GM12878 (cell line): ENCODE measurements at regions not wholly inside any gene's neighbourhood (a gene's known extent, or its start where the extent isn't known, plus 50 kb on each side); places are given as distances from the start of the nearest gene placed in this dataset.

Source experiments
- ATAC-seq: fragments of 200-7000 bp; cut with Tn5 transposase; 3 replicates; pipeline ENCODE4 v1.9.1; 2020; ENCODE audit warnings: mild to moderate bottlenecking, moderate library complexity
- BruUV-seq: library from RNA; stranded (reverse); fragments of 400-500 nt; replicated peaks from 2 replicates; lab custom pipeline; 2021; lab: Mats Ljungman, UMichigan
- CTCF ChIA-PET: fragments of 300-600 bp; sonication (Branson Sonifier 250); formaldehyde crosslinking; extraction: SDS; loops from one replicate; lab custom pipeline; 2021; ENCODE audit warnings: inconsistent platforms; lab: Yijun Ruan, JAX
- POLR2A ChIA-PET: fragments of 350-600 bp; formaldehyde crosslinking; extraction: SDS; loops from one replicate; lab custom pipeline; 2021; ENCODE audit warnings: inconsistent platforms; lab: Charles Lee
- RAD21 ChIA-PET: fragments of 300-600 bp; sonication (Branson Sonifier 250); formaldehyde crosslinking; loops from one replicate; lab custom pipeline; 2023; ENCODE audit warnings: antibody characterized with exemption; ENCODE audit not compliant: unreplicated experiment; lab: Charles Lee
- SMC1A ChIA-PET: fragments of 300-600 bp; sonication (Branson Sonifier 250); formaldehyde crosslinking; loops from one replicate; lab custom pipeline; 2023; ENCODE audit not compliant: unreplicated experiment, uncharacterized antibody; lab: Charles Lee
- DNase-seq: peaks from one replicate; pipeline ENCODE4 v3.0.0-alpha.2; 2011; ENCODE audit warnings: low read depth, low spot score
- FAIRE-seq: peaks from 3 replicates; lab custom pipeline; 2011; peaks lifted over from hg19 to GRCh38; lab: Jason Lieb, UNC
- H2AFZ ChIP-seq: 2 replicates; pipeline ENCODE4 v1.6.0; 2011; ENCODE audit warnings: low read depth, low read length, control low read depth; ENCODE audit not compliant: control insufficient read depth
- H3K27ac ChIP-seq: 2 replicates; pipeline ENCODE4 v1.5.1; 2011; ENCODE audit warnings: control low read depth; ENCODE audit not compliant: control insufficient read depth, insufficient read depth
- H3K27me3 ChIP-seq, 2 experiments: replicated peaks in 1 of 2; 2 replicates each; pipeline versions ENCODE4 v1.6.0 to v1.6.1; 2011; ENCODE audit warnings: low read length in 1 of 2; ENCODE audit not compliant: control insufficient read depth in 2 of 2, insufficient read depth in 2 of 2
- H3K36me3 ChIP-seq, 2 experiments: 2 replicates each; pipeline ENCODE4 v1.5.1; 2011; ENCODE audit warnings: low read length in 1 of 2; ENCODE audit not compliant: control insufficient read depth in 2 of 2, insufficient read depth in 2 of 2
- H3K4me1 ChIP-seq: 2 replicates; pipeline ENCODE4 v1.6.1; 2011; ENCODE audit warnings: mild to moderate bottlenecking, low read length, moderate library complexity, mixed read lengths; ENCODE audit not compliant: control insufficient read depth, insufficient read depth
- H3K4me2 ChIP-seq: 2 replicates; pipeline ENCODE4 v1.6.0; 2011; ENCODE audit warnings: control low read depth; ENCODE audit not compliant: control insufficient read depth, insufficient read depth
- H3K4me3 ChIP-seq: fragments of 200-600 bp; sonication (generic); 2 replicates; pipeline ENCODE4 v1.5.1; 2016
- H3K79me2 ChIP-seq: 2 replicates; pipeline ENCODE4 v1.6.0; 2011; ENCODE audit warnings: low read length; ENCODE audit not compliant: control insufficient read depth, insufficient read depth
- H3K9ac ChIP-seq: 2 replicates; pipeline ENCODE4 v1.8.0; 2011; ENCODE audit warnings: low read length, control low read depth, mixed read lengths; ENCODE audit not compliant: control insufficient read depth, insufficient read depth
- H3K9me3 ChIP-seq: replicated peaks from 3 replicates; pipeline ENCODE4 v1.5.1; 2011; ENCODE audit warnings: mild to moderate bottlenecking, low read length; ENCODE audit not compliant: control insufficient read depth, insufficient read depth
- H4K20me1 ChIP-seq: 2 replicates; pipeline ENCODE4 v1.6.0; 2011; ENCODE audit not compliant: control insufficient read depth, insufficient read depth
- CBX5 ChIP-seq: sonication (generic); IDR thresholded peaks from 2 replicates; pipeline ENCODE4 v1.6.1; 2016; ENCODE audit warnings: low read depth, moderate library complexity, mild to moderate bottlenecking, inconsistent platforms
- EP300 ChIP-seq, 2 experiments: fragments of 150-350 bp in 1 of 2; IDR thresholded peaks; 2 replicates each; pipeline ENCODE4 v1.6.1; 2011 to 2012; ENCODE audit warnings: low read depth in 2 of 2, low read length in 2 of 2, borderline replicate concordance in 1 of 2, improper control_type of control experiment in 1 of 2, inconsistent platforms in 1 of 2; ENCODE audit not compliant: control insufficient read depth in 1 of 2
- HDAC6 ChIP-seq: fragments of 200-600 bp; sonication (generic); IDR thresholded peaks from one replicate; pipeline ENCODE4 v1.8.0; 2017; ENCODE audit warnings: antibody characterized with exemption; ENCODE audit not compliant: unreplicated experiment
- HSF1 ChIP-seq: fragments of 150-350 bp; IDR thresholded peaks from 2 replicates; pipeline ENCODE4 v1.6.1; 2014; ENCODE audit warnings: mild to moderate bottlenecking, low read depth, low read length
- KDM1A ChIP-seq: fragments of 200-600 bp; sonication (generic); IDR thresholded peaks from 2 replicates; pipeline ENCODE4 v1.6.1; 2016; ENCODE audit warnings: borderline replicate concordance
- LARP7 ChIP-seq: fragments of 450-650 bp; IDR thresholded peaks from 2 replicates; pipeline ENCODE4 v1.6.1; 2017; ENCODE audit warnings: mild to moderate bottlenecking
- MEF2A ChIP-seq: IDR thresholded peaks from 2 replicates; pipeline ENCODE4 v1.6.1; 2011; ENCODE audit warnings: low read depth, mild to moderate bottlenecking, low read length, moderate library complexity; ENCODE audit not compliant: insufficient read depth
- POLR2AphosphoS2 ChIP-seq: IDR thresholded peaks from 2 replicates; pipeline ENCODE4 v1.6.1; 2011; ENCODE audit warnings: low read depth, mild to moderate bottlenecking, low read length, improper control_type of control experiment, moderate library complexity
- POU2F2 ChIP-seq: IDR thresholded peaks from 3 replicates; pipeline ENCODE4 v1.6.1; 2011; ENCODE audit warnings: low read depth, mild to moderate bottlenecking, low read length, borderline replicate concordance
- RFX5 ChIP-seq: IDR thresholded peaks from 2 replicates; pipeline ENCODE4 v1.6.1; 2011; ENCODE audit warnings: low read depth, low read length, improper control_type of control experiment
- SMAD1 ChIP-seq: fragments of 450-650 bp; IDR thresholded peaks from 2 replicates; pipeline ENCODE4 v1.6.1; 2018; ENCODE audit warnings: mild to moderate bottlenecking, low read depth; ENCODE audit not compliant: partially characterized antibody
- SMC3 ChIP-seq: IDR thresholded peaks from 2 replicates; pipeline ENCODE4 v1.6.1; 2011; ENCODE audit warnings: low read length, improper control_type of control experiment, borderline replicate concordance
- TBL1XR1 ChIP-seq: IDR thresholded peaks from 2 replicates; pipeline ENCODE4 v1.6.1; 2012; ENCODE audit warnings: low read depth, low read length, improper control_type of control experiment
- YBX1 ChIP-seq: fragments of 450-650 bp; IDR thresholded peaks from 2 replicates; pipeline ENCODE4 v1.6.1; 2016; ENCODE audit warnings: antibody characterized with exemption
- ZNF217 ChIP-seq: fragments of 450-650 bp; IDR thresholded peaks from 2 replicates; pipeline ENCODE4 v1.6.1; 2017; ENCODE audit warnings: antibody characterized with exemption, mild to moderate bottlenecking
- ZNF274 ChIP-seq: IDR thresholded peaks from one replicate; pipeline ENCODE4 v1.8.0; 2011; ENCODE audit not compliant: insufficient read length, insufficient read depth
- in situ Hi-C: fragments of 300-500 bp; cut with MboI; formaldehyde crosslinking; loops from 9 replicates; pipeline ENCODE4 v1.14.3; 2018; ENCODE audit warnings: mixed read lengths
- intact Hi-C: fragments of 100-400 bp; cut with micrococcal nuclease; formaldehyde crosslinking; loops from one replicate; pipeline ENCODE4 v1.14.2; 2022; ENCODE audit not compliant: unreplicated experiment
- TF ChIP-seq, protein P1 (sequence below): IDR thresholded peaks from 2 replicates; pipeline ENCODE4 v1.6.1; 2012; ENCODE audit warnings: improper control_type of control experiment, low read depth, low read length; ENCODE audit not compliant: insufficient replicate concordance

GRCh38 chr7:42491106-42491505 is 254.1 kb upstream of the GLI3 start (continued):
- TF ChIP-seq SMAD1, result no peak
- no peak for TF ChIP-seq TBL1XR1

DNA sequence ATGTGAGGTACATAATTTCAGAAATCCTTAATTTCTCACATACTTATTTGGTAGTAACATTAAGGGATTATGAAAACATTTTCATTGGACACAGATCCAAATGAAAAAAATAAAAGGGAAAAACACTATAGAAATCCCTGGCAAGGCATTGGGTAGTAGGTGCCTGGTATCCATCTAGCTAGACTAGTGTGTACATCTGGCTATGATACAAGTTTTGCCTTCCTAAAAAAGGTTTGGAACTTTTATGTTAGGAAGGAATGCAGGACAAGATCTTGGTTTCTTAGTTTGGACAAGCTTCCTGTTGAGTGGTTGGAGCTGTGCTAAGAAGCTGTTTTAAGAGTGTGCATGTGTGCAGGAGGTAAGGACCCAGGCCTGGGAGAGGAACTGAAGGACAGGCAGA is 252.3 kb upstream of the GLI3 start:
- ChIA-PET POLR2A (no interaction called here), CTCF (interaction anchor here (1.7 kb wide), 1 partner anchor 12 kb away, joined by 4 read pairs; no protein-coding TSS in a partner anchor), RAD21 (no interaction called here), SMC1A (interaction anchor here (0.7 to 1.8 kb wide), 2 partner anchors 16 to 28 kb away, joined by 3 to 4 read pairs; no protein-coding TSS in a partner anchor)
- intact Hi-C loops (no loop called here), in situ Hi-C loops (no loop called here)
- H3K79me2 ChIP-seq, result no peaks in the 10 kb centered on the region
- ATAC-seq, result no peak
- no peak overlapping the region for H2AFZ ChIP-seq
- no TSS peak for BruUV-seq
- no peak overlapping the region for H3K4me2 ChIP-seq
- TF ChIP-seq SMC3 (no peak), YBX1 (no peak), LARP7 (no peak), KDM1A (no peak), EP300 (IDR thresholded peaks at IDR 0.05; ENCODE audit: borderline replicate concordance in 1 of 2, control insufficient read depth in 1 of 2, low read depth in 2 of 2, low read length in 2 of 2) (no peak), HDAC6 (no peak), CBX5 (no peak), MEF2A (no peak), ZNF274 (no peak), POLR2AphosphoS2 (no peak), HSF1 (no peak), POU2F2 (no peak), ZNF217 (no peak), RFX5 (no peak)
- TF ChIP-seq, protein P1, sequence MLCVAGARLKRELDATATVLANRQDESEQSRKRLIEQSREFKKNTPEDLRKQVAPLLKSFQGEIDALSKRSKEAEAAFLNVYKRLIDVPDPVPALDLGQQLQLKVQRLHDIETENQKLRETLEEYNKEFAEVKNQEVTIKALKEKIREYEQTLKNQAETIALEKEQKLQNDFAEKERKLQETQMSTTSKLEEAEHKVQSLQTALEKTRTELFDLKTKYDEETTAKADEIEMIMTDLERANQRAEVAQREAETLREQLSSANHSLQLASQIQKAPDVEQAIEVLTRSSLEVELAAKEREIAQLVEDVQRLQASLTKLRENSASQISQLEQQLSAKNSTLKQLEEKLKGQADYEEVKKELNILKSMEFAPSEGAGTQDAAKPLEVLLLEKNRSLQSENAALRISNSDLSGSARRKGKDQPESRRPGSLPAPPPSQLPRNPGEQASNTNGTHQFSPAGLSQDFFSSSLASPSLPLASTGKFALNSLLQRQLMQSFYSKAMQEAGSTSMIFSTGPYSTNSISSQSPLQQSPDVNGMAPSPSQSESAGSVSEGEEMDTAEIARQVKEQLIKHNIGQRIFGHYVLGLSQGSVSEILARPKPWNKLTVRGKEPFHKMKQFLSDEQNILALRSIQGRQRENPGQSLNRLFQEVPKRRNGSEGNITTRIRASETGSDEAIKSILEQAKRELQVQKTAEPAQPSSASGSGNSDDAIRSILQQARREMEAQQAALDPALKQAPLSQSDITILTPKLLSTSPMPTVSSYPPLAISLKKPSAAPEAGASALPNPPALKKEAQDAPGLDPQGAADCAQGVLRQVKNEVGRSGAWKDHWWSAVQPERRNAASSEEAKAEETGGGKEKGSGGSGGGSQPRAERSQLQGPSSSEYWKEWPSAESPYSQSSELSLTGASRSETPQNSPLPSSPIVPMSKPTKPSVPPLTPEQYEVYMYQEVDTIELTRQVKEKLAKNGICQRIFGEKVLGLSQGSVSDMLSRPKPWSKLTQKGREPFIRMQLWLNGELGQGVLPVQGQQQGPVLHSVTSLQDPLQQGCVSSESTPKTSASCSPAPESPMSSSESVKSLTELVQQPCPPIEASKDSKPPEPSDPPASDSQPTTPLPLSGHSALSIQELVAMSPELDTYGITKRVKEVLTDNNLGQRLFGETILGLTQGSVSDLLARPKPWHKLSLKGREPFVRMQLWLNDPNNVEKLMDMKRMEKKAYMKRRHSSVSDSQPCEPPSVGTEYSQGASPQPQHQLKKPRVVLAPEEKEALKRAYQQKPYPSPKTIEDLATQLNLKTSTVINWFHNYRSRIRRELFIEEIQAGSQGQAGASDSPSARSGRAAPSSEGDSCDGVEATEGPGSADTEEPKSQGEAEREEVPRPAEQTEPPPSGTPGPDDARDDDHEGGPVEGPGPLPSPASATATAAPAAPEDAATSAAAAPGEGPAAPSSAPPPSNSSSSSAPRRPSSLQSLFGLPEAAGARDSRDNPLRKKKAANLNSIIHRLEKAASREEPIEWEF, result no peak
- H3K36me3 ChIP-seq, result no peaks in the 10 kb centered on the region
- no peak overlapping the region for H3K9ac ChIP-seq
- no peaks in the 10 kb centered on the region for H3K4me1 ChIP-seq
- H3K27me3 ChIP-seq, result no peaks in the 10 kb centered on the region
- no peak overlapping the region for H3K4me3 ChIP-seq
- H4K20me1 ChIP-seq, result no peaks in the 10 kb centered on the region
- no peak for FAIRE-seq
- H3K9me3 ChIP-seq, result no peaks in the 10 kb centered on the region
- no peak for DNase-seq
- H3K27ac ChIP-seq, result no peak overlapping the region
